ENCODE measurements at regions not wholly inside any gene's neighbourhood (a gene's known extent, or its start where the extent isn't known, plus 50 kb on each side); places are given as distances from the start of the nearest gene placed in this dataset.
A peak's percentile ranks its signal among the peaks of the same experiment; 100 is the strongest.

DNA sequence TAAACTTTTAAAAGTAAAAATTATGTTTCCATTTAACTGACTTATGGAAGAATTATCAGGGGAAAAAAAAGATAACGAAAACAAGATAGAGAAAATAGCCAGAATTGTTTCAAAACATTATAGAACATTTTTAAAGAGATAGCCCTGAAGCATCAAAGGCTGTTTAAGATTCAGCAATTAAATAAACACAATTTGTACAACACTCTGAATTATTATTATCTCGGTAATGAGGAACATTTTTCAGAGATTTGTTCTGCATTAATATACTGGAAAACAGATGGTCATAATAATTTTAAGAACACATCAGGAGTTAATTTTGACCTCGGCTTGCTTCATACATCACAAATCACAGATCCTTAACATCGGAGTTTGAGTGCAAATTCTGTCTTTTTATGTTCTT, 643.8 kb downstream of the SORCS1 start:
- DNase-seq: no peak

GRCh38 chr10:106519376-106520030, 645.0 kb downstream of the SORCS1 start:
- no peak for DNase-seq

- no peak for DNase-seq
Measured at GRCh38 chr10:106515206-106515790, 649.2 kb downstream of the SORCS1 start.

DNA sequence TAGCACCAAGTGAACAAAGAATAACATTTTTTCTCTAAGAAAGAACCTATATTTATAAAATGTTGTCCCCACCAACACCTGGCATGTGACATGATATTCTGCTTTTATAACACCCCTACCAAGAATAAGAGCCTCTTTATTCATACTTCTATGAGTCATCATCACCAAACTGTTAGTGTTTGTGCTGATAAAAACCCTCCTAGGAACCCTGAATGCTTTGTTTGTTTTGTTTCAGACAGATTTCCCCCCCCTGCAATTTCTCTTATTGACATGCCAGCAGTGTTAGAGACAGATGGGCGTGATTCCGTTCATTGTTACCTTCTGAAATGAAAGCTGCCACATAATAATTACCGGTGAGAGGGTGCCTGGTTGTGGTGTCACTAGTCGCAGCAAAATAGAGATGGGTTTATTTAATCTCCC, 651.1 kb downstream of the SORCS1 start:
- DNase-seq: peak; percentile 90

DNA sequence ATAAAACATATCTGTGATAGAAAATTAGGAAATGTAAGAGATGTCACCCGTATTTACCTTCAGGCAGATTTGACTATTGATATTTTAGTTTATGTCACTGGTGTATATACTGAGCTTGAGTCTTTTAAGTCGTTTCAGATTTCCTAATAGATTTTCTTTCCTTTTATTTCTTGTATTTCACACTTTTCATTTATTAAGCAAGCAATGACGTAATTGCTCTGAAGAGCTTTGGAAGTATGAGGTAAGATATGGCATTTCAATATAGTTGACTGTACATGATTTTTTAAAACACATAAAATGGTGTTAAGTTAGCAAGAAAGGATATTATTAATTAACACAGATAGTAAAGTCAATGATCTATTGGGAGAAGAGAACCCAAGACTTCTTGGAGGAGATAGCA, 652.6 kb downstream of the SORCS1 start:
- no peak for DNase-seq

- DNase-seq: no peak
Measured at GRCh38 chr10:106508950-106509349, 655.6 kb downstream of the SORCS1 start.

- no peak for DNase-seq
Measured at GRCh38 chr10:106506526-106507283, 657.8 kb downstream of the SORCS1 start.

GRCh38 chr10:106504536-106504935, 660.0 kb downstream of the SORCS1 start:
- DNase-seq: no peak

- no peak for DNase-seq
Measured at GRCh38 chr10:106502641-106503040, 661.9 kb downstream of the SORCS1 start.

DNA sequence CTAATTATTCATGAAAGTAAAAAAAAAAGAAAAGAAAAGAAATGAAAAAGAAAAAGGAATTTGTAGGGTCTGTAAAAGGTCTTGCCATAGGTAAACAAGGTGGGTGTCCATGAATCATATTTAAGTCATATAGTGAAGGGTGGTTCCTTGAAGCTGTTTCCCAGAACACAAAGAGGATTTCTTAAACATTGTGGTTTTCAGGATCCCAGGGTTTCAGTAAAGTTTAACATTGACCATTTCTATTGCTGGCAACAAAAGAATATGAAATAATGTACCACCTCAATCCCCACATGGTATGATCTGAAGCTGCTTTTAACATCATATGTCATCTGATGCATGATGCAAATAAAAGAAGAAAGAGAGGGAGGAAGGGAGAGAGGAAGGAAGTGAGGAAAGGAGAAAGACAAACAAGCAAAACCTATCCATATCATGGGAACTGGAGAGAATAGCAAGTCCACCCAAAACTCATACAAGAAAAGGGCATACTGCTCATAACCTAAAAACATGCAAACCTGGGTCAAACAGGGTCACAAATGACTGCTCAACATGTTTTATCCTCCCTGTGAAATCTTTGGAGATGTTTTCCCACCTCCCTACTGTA, 663.5 kb downstream of the SORCS1 start:
- no peak for DNase-seq

DNA sequence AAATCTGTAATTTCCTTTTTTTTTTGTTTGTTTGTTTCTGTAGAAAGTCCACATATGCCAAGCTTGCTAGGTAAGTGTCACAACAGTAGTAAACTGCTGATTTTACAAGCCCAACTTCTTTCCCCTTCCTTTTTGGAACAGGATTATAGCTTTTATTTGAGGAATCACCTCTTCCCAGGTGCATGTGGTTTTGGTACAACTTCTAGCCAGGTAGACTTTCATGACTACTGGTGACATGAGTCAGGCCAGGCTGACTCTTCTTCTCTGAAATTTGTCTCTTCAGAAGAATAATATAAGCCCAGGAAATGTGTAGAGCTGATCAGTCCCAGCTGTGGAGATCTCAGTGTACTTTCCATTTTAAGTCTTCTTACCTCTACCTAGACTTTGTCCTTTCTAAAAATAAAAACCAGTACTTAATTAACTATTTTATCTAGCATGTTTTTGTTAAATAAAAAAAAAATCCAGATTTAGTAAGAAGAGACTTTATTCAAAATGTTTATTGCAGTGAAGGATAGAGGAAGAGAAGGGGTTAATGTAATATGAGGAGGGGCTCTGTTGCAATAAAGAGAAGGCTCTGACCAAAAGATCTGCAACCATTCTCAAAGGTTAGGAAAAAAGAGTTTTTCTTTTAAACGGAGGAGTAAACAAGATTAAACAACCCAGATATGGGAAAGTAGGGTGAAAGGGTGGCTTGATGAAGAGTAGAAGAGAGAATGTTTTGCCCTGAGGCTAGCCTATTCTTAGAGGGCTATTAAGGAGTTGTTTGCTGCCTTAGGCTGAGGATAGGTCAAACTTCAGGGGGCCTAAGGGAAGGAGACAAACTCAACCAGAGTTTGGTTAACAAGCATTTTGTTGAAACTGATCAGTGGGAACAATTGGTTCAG, 664.2 kb downstream of the SORCS1 start:
- DNase-seq: no peak

DNA sequence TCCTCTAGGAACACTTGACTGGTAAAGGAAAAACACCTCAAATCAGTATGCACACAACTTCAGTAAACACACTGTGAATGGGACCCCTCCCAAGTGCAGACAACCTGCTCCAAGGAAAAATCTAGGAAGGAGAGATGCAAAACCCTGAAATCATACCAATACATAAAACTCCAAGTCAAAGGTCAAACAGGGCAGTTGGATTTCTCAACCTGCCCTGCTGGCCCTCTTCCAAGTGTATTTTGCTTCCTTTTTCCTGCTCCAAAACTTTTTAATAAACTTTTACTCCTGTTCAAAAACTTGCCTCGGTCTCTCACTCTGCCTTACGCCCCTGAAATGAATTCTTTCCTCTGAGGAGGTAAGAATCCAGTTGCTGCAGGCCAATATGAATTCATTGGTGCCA, 665.1 kb downstream of the SORCS1 start:
- no peak for DNase-seq

GRCh38 chr10:106498675-106499074, 665.8 kb downstream of the SORCS1 start:
- no peak for DNase-seq

- DNase-seq: no peak
Measured at GRCh38 chr10:106495931-106496330, 668.6 kb downstream of the SORCS1 start.

DNA sequence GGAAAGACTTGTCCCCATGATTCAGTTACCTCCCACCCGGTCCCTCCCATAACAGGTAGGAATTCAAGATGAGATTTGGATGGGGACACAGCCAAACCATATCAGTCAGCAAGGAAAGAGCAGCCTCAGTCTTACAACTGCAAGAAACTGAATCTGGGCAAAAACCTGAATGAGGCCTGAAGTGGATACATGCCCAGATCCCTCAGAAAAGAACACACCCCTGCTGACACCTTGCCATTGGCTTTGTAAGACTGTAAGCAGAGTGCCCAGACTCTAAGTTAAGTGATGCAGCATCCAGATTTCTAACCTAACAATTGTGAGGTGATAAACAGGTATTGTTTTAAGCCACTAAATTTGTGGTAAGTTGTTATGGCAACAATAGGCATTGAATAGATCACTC, 670.8 kb downstream of the SORCS1 start:
- DNase-seq: no peak

DNA sequence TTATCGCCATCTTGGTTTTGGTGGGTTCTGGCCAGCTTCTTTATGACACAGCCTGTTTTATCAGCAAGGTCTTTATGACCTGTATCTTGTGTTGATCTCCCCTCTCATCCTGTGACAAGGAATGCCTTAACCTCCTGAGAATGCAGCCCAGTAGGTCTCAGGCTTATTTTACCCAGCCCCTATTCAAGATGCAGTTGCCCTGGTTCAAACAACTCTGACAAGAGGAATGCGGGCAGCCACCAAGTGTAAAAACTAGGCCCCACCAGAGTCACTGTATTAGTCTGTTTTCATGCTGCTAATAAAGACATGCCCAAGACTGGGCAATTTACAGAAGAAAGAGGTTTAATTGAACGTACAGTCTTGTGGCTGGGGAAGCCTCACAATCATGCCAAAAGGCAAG, 671.3 kb downstream of the SORCS1 start:
- DNase-seq: no peak

DNA sequence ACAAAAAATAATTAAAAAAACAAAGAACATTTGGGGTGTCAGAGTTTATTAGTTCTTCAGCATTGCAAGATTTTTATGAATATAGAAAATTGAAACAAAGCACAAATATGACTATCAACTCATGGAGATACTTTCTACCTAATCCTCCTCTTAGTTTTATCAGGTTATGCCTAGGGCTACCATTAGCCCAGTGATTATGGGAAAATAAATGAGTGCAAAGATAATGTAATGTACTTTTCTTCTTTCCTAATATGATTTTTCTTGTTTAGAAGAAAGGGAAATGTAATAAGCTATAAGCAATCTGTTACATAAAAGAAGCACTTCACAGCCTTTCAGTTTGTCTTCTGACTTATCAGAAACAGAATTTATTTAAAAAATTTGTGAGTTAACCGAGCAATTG, 676.8 kb downstream of the SORCS1 start:
- no peak for DNase-seq

DNA sequence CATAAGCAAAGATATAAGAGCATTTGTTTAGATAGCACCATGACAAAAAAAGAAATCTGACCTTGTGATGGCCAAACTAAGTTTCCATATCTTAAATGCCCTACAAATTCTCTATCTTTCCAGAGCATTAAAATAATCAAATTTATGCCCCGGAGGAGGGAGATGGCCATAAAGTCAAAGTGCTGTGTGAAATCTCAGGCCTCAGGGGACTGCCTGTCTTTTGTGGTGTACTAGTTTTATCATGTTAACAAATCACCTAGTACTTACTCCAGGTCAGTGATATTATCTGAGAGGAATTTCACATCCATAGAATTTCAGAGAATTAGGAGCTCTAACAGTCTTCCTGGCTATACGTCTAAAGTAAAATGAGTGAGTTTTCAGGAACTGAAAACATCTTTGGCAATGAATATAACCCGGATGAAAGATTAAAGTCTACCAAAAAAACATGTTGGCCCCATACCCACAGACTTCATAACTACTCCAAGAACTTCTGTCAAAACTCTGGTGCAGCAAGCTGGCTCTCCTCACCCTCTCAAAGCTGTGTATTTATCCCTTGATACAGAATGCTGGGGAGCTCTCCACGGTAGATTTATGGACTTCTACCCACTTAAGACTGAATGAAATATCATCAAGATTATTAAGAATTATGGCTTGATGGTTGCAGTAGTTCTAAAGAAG, 682.8 kb downstream of the SORCS1 start:
- DNase-seq: no peak

- no peak for DNase-seq
Measured at GRCh38 chr10:106479636-106480035, 684.9 kb downstream of the SORCS1 start.

- DNase-seq: no peak
Measured at GRCh38 chr10:106474876-106475275, 689.6 kb downstream of the SORCS1 start.

GRCh38 chr10:106473129-106473685, 691.3 kb downstream of the SORCS1 start:
- no peak for DNase-seq

DNA sequence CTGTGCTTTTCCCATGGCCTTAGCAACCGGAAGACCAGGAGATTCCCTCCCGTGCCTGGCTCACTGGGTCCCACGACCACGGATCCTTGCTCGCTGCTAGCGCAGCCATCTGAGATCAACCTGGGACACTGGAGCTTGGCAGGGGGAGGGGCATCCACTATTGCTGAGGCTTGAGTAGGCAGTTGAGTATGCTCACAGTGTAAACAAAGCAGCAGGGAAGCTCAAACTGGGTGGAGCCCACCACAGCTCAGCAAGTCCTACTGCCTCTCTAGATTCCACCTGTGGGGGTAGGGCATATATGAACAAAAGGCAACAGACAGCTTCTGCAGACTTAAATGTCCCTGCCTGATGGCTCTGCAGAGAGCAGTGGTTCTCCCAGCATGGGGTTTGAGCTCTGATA, 697.0 kb downstream of the SORCS1 start:
- DNase-seq: peak; percentile 4
